ENCODE measurements at regions not wholly inside any gene's neighbourhood (a gene's known extent, or its start where the extent isn't known, plus 50 kb on each side); places are given as distances from the start of the nearest gene placed in this dataset.

- no peaks in the 10 kb centered on the region for H3K27me3 ChIP-seq
- H3K9me3 ChIP-seq: no peaks in the 10 kb centered on the region
- no peak overlapping the region for H3K4me3 ChIP-seq (ENCODE audit: low read depth in 1 of 2, low read length in 1 of 2)
- TF ChIP-seq CTCF (IDR thresholded peaks at IDR 0.05): no peak
- peaks cover 29 to 31% of the 10 kb centered on the region in 2 experiments for H3K4me1 ChIP-seq (ENCODE audit: control insufficient read depth in 1 of 2, insufficient read depth in 1 of 2, low read depth in 1 of 2, low read length in 1 of 2)
- no peaks in the 10 kb centered on the region for H3K36me3 ChIP-seq
- H3K27ac ChIP-seq: no peak overlapping the region
Observed at GRCh38 chr11:95534809-95535208, 254.8 kb downstream of the FAM76B start.

GRCh38 chr11:95534226-95534625, 255.4 kb downstream of the FAM76B start:
- no peaks in the 10 kb centered on the region for H3K36me3 ChIP-seq
- H3K27me3 ChIP-seq: no peaks in the 10 kb centered on the region
- TF ChIP-seq CTCF (IDR thresholded peaks at IDR 0.05): no peak
- no peaks in the 10 kb centered on the region for H3K9me3 ChIP-seq
- H3K27ac ChIP-seq: no peak overlapping the region
- peaks cover 29 to 31% of the 10 kb centered on the region in 2 experiments for H3K4me1 ChIP-seq (ENCODE audit: control insufficient read depth in 1 of 2, insufficient read depth in 1 of 2, low read depth in 1 of 2, low read length in 1 of 2)
- H3K4me3 ChIP-seq (ENCODE audit: low read depth in 1 of 2, low read length in 1 of 2): no peak overlapping the region

GRCh38 chr11:95531116-95531515, 258.5 kb downstream of the FAM76B start:
- H3K9me3 ChIP-seq: no peaks in the 10 kb centered on the region
- no peaks in the 10 kb centered on the region for H3K36me3 ChIP-seq
- H3K27me3 ChIP-seq: no peaks in the 10 kb centered on the region
- no peak overlapping the region for H3K4me3 ChIP-seq (ENCODE audit: low read depth in 1 of 2, low read length in 1 of 2)
- no peak for TF ChIP-seq CTCF (IDR thresholded peaks at IDR 0.05)
- no peak overlapping the region for H3K27ac ChIP-seq
- peaks cover 29 to 31% of the 10 kb centered on the region in 2 experiments for H3K4me1 ChIP-seq (ENCODE audit: control insufficient read depth in 1 of 2, insufficient read depth in 1 of 2, low read depth in 1 of 2, low read length in 1 of 2)

GRCh38 chr11:95524314-95525036, 265.1 kb downstream of the FAM76B start:
- no peak overlapping the region for H3K4me3 ChIP-seq (ENCODE audit: low read depth in 1 of 2, low read length in 1 of 2)
- no peaks in the 10 kb centered on the region for H3K9me3 ChIP-seq
- no peak for TF ChIP-seq CTCF (IDR thresholded peaks at IDR 0.05)
- no peak overlapping the region for H3K27ac ChIP-seq
- H3K36me3 ChIP-seq: no peaks in the 10 kb centered on the region
- no peaks in the 10 kb centered on the region for H3K27me3 ChIP-seq
- no peaks in the 10 kb centered on the region for H3K4me1 ChIP-seq (ENCODE audit: control insufficient read depth in 1 of 2, insufficient read depth in 1 of 2, low read depth in 1 of 2, low read length in 1 of 2)

- no peaks in the 10 kb centered on the region for H3K36me3 ChIP-seq
- H3K4me3 ChIP-seq (ENCODE audit: low read depth in 1 of 2, low read length in 1 of 2): no peak overlapping the region
- no peaks in the 10 kb centered on the region for H3K27me3 ChIP-seq
- H3K9me3 ChIP-seq: no peaks in the 10 kb centered on the region
- no peak overlapping the region for H3K27ac ChIP-seq
- TF ChIP-seq CTCF (IDR thresholded peaks at IDR 0.05): no peak
- peaks cover 0 to under 1% of the 10 kb centered on the region in 2 experiments for H3K4me1 ChIP-seq (ENCODE audit: control insufficient read depth in 1 of 2, insufficient read depth in 1 of 2, low read depth in 1 of 2, low read length in 1 of 2)
Observed at GRCh38 chr11:95522874-95523273, 266.7 kb downstream of the FAM76B start.
